Esophagus muscularis mucosa (tissue), 3 donors: ENCODE measurements at regions not wholly inside any gene's neighbourhood (a gene's known extent, or its start where the extent isn't known, plus 50 kb on each side); places are given as distances from the start of the nearest gene placed in this dataset.

Experiments
- CTCF ChIP-seq, 3 experiments: fragments of 200-600 bp in 2 of 3; fragments of 450-650 bp in 1 of 3; sonication (generic) in 2 of 3; IDR thresholded peaks; one replicate each; pipeline ENCODE4 v1.5.1; 2017 to 2019; ENCODE audit warnings: antibody characterized with exemption in 3 of 3, mild to moderate bottlenecking in 2 of 3, moderate library complexity in 1 of 3
- EP300 ChIP-seq: sonication (generic); formaldehyde crosslinking; IDR thresholded peaks from one replicate; pipeline ENCODE4 v1.6.1; 2017; ENCODE audit warnings: antibody characterized with exemption

DNA sequence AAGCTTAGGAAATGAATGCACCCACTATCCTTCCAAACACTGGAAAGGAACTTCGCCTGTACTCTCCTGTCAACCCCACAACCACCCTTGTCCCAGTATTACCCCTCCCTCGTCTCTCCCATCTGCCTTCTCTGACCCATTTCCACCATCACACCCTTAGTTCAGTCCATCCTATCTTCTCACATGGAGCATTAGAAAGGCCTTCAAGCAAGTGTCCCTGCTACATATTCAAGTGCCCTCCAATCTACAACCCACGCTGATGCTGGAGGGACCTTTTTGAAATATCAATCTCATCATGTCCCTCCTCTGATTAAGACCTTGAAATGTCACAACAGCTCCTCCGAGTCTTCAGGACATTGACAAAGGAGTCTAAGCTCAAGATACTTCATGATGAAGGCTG, 133.8 kb upstream of the CCL2 start:
- TF ChIP-seq CTCF (IDR thresholded peaks at IDR 0.05) (no peak), EP300 (no peak)
